Neuron (in vitro differentiated cells): ENCODE measurements at regions not wholly inside any gene's neighbourhood (a gene's known extent, or its start where the extent isn't known, plus 50 kb on each side); places are given as distances from the start of the nearest gene placed in this dataset.

Source experiments
- H2AFZ ChIP-seq: one replicate; pipeline ENCODE4 v1.6.1; 2013; ENCODE audit warnings: low read depth, mild to moderate bottlenecking, inconsistent platforms, low read length, moderate library complexity
- H3K27me3 ChIP-seq: one replicate; pipeline ENCODE4 v1.6.1; 2013; ENCODE audit warnings: low read length; ENCODE audit not compliant: insufficient read depth
- H3K36me3 ChIP-seq: one replicate; pipeline ENCODE4 v1.6.1; 2013; ENCODE audit warnings: low read length; ENCODE audit not compliant: insufficient read depth
- H3K4me1 ChIP-seq: one replicate; pipeline ENCODE4 v1.6.1; 2013; ENCODE audit warnings: low read length; ENCODE audit not compliant: insufficient read depth
- H3K4me3 ChIP-seq: 2 replicates; pipeline ENCODE4 v1.5.1; 2013; ENCODE audit warnings: mild to moderate bottlenecking, low read length, moderate library complexity
- H3K9me3 ChIP-seq: one replicate; pipeline ENCODE4 v1.6.1; 2013; ENCODE audit warnings: low read length

- H2AFZ ChIP-seq: no peak overlapping the region
- H3K4me3 ChIP-seq: no peak overlapping the region
- H3K36me3 ChIP-seq: no peaks in the 10 kb centered on the region
- H3K27me3 ChIP-seq: no peaks in the 10 kb centered on the region
- H3K4me1 ChIP-seq: no peaks in the 10 kb centered on the region
- H3K9me3 ChIP-seq: no peaks in the 10 kb centered on the region
Measured at GRCh38 chr2:106572541-106573450, 85.6 kb downstream of the CD8B2 start.

DNA sequence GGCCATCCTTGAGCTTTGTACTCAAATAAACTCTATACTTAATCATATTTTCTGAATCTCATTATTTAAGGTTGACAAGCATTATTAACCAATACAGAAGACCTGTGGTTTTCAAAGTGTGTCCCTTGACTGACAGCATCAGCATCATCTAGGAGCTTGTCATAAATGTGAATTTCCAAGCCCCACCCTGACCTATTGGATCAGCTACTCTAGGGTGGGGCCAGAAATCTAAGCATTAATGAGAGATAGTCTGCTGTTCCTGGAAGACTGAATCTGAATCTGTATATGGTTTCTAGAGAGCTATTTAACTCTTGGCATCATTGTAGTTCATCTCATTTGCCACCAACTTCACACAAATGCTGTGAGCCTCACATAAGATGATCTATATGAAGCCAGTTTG lies 86.6 kb downstream of the CD8B2 start:
- H3K4me1 ChIP-seq: no peaks in the 10 kb centered on the region
- H2AFZ ChIP-seq: no peak overlapping the region
- no peaks in the 10 kb centered on the region for H3K36me3 ChIP-seq
- no peak overlapping the region for H3K4me3 ChIP-seq
- H3K9me3 ChIP-seq: no peaks in the 10 kb centered on the region
- no peaks in the 10 kb centered on the region for H3K27me3 ChIP-seq

DNA sequence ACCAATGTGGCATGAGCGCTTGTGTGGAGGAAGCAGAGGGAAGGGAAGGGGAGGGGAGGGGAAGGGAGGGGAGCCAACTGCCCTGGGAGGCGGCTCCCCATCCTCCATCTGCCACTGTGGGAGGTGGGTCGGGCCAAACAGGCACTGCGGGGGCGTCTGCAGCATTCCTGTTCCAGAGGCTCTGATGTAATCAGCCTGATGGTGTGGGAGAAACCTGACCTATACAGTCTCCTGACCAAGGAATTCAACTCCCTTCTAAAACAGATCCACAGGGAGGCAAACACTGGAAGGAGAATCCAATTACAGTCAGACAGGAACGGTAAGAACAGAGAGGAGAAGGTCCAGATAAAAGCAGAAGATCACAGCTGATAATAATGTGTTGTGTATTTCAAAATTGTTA lies 88.8 kb downstream of the CD8B2 start:
- peaks cover 6% of the 10 kb centered on the region for H3K4me1 ChIP-seq
- no peaks in the 10 kb centered on the region for H3K36me3 ChIP-seq
- peaks cover 2% of the 10 kb centered on the region for H3K27me3 ChIP-seq
- no peak overlapping the region for H2AFZ ChIP-seq
- H3K9me3 ChIP-seq: no peaks in the 10 kb centered on the region
- no peak overlapping the region for H3K4me3 ChIP-seq

GRCh38 chr2:106577255-106577651 lies 90.1 kb downstream of the CD8B2 start:
- H3K36me3 ChIP-seq: no peaks in the 10 kb centered on the region
- H2AFZ ChIP-seq: no peak overlapping the region
- peaks cover 5% of the 10 kb centered on the region for H3K27me3 ChIP-seq
- no peak overlapping the region for H3K4me3 ChIP-seq
- H3K4me1 ChIP-seq: peaks cover 6% of the 10 kb centered on the region
- H3K9me3 ChIP-seq: no peaks in the 10 kb centered on the region

DNA sequence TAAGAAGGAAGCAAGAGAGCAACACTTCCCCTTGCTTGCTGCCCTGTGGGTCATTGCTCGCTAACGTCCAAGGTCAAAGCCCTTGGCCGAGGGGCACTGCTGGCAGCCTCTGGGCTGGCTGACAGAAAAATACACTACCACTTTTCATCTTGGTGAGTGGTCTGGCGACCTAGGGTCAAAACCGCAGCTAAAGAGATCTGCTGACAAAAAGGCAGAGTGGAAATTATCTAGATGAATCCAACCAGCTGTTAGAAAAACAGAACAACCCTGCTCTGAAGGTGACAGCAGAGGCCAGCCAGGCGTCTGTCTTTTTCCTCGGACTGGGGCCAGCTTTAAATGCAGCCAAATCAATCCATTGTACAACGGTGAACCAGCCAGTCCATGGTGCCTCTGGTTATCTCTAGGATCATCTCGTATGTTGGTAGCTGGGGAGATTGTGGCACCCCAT lies 92.6 kb downstream of the CD8B2 start:
- Histone ChIP-seq H3K4me1 (peaks cover 6% of the 10 kb centered on the region), H3K27me3 (peaks cover 5% of the 10 kb centered on the region), H2AFZ (no peak overlapping the region), H3K9me3 (no peaks in the 10 kb centered on the region), H3K4me3 (no peak overlapping the region), H3K36me3 (no peaks in the 10 kb centered on the region)

- Histone ChIP-seq H2AFZ (no peak overlapping the region), H3K36me3 (no peaks in the 10 kb centered on the region), H3K27me3 (peaks cover 5% of the 10 kb centered on the region), H3K4me1 (peaks cover 6% of the 10 kb centered on the region), H3K4me3 (no peak overlapping the region), H3K9me3 (no peaks in the 10 kb centered on the region)
Measured at GRCh38 chr2:106580241-106580640, 93.1 kb downstream of the CD8B2 start.

GRCh38 chr2:106581328-106581727 lies 94.2 kb downstream of the CD8B2 start:
- Histone ChIP-seq H3K4me3 (no peak overlapping the region), H2AFZ (no peak overlapping the region), H3K4me1 (peaks cover 6% of the 10 kb centered on the region), H3K36me3 (no peaks in the 10 kb centered on the region), H3K9me3 (no peaks in the 10 kb centered on the region), H3K27me3 (peaks cover 5% of the 10 kb centered on the region)

DNA sequence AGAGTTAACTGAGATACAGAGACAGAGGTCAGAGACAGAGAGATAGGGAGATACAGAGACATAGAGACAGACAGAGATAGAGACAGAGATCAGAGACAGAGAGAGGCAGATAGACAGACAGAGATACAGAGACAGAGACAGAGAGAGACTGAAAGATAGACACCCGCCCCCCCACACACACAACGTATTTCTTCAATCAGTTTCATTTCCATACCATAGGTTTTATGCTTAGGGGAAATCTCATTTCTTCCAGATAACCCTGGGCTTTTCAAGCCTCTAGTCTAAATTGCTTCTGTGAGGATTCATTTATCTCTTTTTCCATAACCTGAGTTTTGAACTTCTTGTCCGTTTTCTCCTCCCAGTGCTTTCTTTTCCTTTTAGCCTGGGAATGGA lies 94.6 kb downstream of the CD8B2 start:
- Histone ChIP-seq H3K4me1 (peaks cover 6% of the 10 kb centered on the region), H3K4me3 (no peak overlapping the region), H2AFZ (no peak overlapping the region), H3K9me3 (no peaks in the 10 kb centered on the region), H3K27me3 (peaks cover 5% of the 10 kb centered on the region), H3K36me3 (no peaks in the 10 kb centered on the region)

GRCh38 chr2:106582148-106583143 lies 95.3 kb downstream of the CD8B2 start:
- peak overlapping the region; percentile 29 for H3K4me3 ChIP-seq
- H3K9me3 ChIP-seq: no peaks in the 10 kb centered on the region
- peaks cover 6% of the 10 kb centered on the region for H3K4me1 ChIP-seq
- H2AFZ ChIP-seq: no peak overlapping the region
- peaks cover 5% of the 10 kb centered on the region for H3K27me3 ChIP-seq
- H3K36me3 ChIP-seq: no peaks in the 10 kb centered on the region

DNA sequence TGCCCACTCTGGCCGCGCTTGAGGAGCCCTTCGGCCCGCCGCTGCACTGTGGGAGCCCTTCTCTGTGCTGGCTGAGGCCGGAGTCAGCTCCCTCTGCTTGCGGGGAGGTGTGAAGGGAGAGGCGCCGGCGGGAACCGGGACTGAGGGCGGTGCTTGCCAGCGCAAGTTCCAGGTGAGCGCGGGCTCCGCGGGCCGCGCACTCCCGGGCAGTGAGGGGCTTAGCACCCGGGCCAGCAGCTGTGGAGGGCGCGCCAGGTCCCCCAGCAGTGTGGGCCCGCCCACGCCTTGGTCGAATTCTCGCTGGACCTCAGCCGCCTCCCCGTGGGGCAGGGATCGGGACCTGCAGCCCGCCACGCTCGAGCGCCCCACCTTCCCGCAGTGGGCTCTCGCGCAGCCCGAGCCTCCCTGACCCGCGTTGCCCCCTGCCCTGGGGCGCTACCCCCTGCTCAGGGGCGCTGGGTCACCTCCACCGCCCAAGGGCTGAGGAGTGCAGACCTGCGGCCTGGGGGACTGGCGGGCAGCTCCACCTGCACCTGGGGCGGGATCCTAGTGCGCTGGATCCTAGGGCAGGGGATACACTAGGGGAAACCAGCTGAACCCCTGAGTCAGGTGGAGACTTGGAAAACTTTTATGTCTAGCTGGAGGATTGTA lies 97.3 kb downstream of the CD8B2 start:
- no peaks in the 10 kb centered on the region for H3K9me3 ChIP-seq
- H3K4me3 ChIP-seq: no peak overlapping the region
- H3K27me3 ChIP-seq: peaks cover 5% of the 10 kb centered on the region
- H3K4me1 ChIP-seq: peaks cover 6% of the 10 kb centered on the region
- H3K36me3 ChIP-seq: no peaks in the 10 kb centered on the region
- H2AFZ ChIP-seq: no peak overlapping the region

DNA sequence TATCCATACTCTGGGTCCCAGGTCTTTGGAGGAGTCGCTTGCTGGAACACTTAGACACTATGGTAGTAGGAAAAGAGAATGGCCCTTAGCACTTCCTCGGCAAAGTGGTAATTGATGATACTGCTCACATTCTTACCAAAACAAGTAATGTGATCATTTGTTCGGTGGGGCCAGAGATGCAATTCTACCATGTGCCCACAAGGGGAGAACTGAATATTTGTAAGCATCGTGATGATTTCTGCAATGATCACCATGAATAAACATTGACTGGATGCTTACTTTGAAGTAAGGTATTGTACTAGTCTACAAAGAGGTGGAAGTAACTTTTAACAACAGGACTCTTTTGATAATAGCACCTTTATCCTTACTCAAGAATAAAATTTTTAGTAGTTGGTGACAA lies 109.7 kb downstream of the CD8B2 start:
- Histone ChIP-seq H3K4me1 (no peaks in the 10 kb centered on the region), H3K4me3 (no peak overlapping the region), H2AFZ (no peak overlapping the region), H3K36me3 (no peaks in the 10 kb centered on the region), H3K27me3 (no peaks in the 10 kb centered on the region), H3K9me3 (no peaks in the 10 kb centered on the region)

- H3K4me1 ChIP-seq: no peaks in the 10 kb centered on the region
- no peaks in the 10 kb centered on the region for H3K36me3 ChIP-seq
- H3K27me3 ChIP-seq: no peaks in the 10 kb centered on the region
- no peaks in the 10 kb centered on the region for H3K9me3 ChIP-seq
- no peak overlapping the region for H2AFZ ChIP-seq
- H3K4me3 ChIP-seq: no peak overlapping the region
Measured at GRCh38 chr2:106599540-106599939, 112.4 kb downstream of the CD8B2 start.

DNA sequence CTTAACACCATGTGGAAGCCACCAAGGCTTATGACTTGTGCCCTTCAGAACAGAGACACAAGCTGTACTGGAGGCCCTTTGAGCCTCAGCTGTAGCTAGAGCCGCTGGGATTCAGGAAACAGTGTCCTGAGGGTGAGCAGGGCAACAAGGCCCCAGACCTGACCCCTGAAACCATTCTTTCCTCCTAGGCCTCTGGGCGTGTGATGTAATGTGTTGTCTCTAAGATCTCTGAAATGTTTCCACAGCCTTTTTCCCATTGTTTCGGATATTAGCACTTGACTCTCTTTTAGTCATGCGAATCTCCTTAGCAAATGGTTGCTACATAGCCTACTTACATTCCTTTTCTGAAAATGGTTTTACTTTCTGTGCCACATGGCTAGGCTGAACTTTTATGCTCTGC lies 114.9 kb downstream of the CD8B2 start:
- Histone ChIP-seq H3K36me3 (no peaks in the 10 kb centered on the region), H3K4me1 (no peaks in the 10 kb centered on the region), H3K27me3 (no peaks in the 10 kb centered on the region), H3K4me3 (no peak overlapping the region), H3K9me3 (no peaks in the 10 kb centered on the region), H2AFZ (no peak overlapping the region)
